ENCODE measurements at regions not wholly inside any gene's neighbourhood (a gene's known extent, or its start where the extent isn't known, plus 50 kb on each side); places are given as distances from the start of the nearest gene placed in this dataset.
"Not testable (repeated sequence)": the region's sequence is repeated elsewhere in the genome, so short reads cannot be mapped to it uniquely, and the experiment has no call there.

DNA sequence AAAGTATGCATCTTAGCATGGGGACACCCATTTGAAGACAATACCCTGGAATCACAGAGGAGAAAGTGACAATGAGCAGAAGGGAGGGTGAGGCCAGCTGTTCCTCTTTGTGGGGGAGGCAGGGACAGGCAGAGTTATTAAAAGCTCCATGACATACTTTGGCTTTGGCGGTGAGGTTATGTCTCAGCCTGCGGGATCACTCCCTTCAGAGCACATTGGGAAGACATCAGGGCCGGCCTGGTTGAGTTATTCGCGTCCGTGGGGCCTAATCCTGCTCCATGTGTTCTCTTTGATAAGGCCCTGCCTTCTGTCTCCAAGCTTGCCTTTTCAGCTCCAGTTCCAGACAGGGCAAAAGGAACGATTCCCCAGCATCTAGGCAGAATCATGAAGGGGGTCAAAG, 98.8 kb upstream of the NTF3 start:
- Histone ChIP-seq H3K9me1 (replicated peaks; ENCODE audit: control insufficient read depth, extremely low read depth, insufficient read depth, low read length) (no peaks in the 10 kb centered on the region), H3K4me1 (ENCODE audit: control insufficient read depth, extremely low read depth, insufficient read depth, low read length) (no peaks in the 10 kb centered on the region), H4K20me1 (replicated peaks; ENCODE audit: control insufficient read depth, extremely low read depth, insufficient read depth, low read length) (no peaks in the 10 kb centered on the region), H3K9ac (replicated peaks; ENCODE audit: extremely low read depth, insufficient read depth, low read length) (no peak overlapping the region), H3K36me3 (ENCODE audit: control insufficient read depth in 2 of 2, extremely low read depth in 1 of 2, insufficient read depth in 2 of 2, low read length in 2 of 2) (no peaks in the 10 kb centered on the region), H3K79me2 (ENCODE audit: control insufficient read depth, insufficient read depth, low read length) (no peaks in the 10 kb centered on the region), H2AFZ (ENCODE audit: low read depth, low read length) (no peak overlapping the region), H3K4me2 (ENCODE audit: insufficient read depth, low read length) (no peak overlapping the region), H3K27me3 (ENCODE audit: control insufficient read depth in 2 of 2, insufficient read depth in 2 of 2, low read length in 2 of 2) (no peaks in the 10 kb centered on the region), H3K4me3 (replicated peaks in 1 of 3; ENCODE audit: insufficient read depth in 1 of 3, low read depth in 1 of 3, low read length in 3 of 3) (no peak overlapping the region), H3K9me3 (replicated peaks; ENCODE audit: control insufficient read depth, insufficient read depth, low read length) (no peaks in the 10 kb centered on the region), H3K27ac (ENCODE audit: insufficient read depth, low read depth, low read length) (no peak overlapping the region)
- no TSS peak for BruUV-seq (replicated peaks)
- TF ChIP-seq, protein P1, sequence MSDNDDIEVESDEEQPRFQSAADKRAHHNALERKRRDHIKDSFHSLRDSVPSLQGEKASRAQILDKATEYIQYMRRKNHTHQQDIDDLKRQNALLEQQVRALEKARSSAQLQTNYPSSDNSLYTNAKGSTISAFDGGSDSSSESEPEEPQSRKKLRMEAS (IDR thresholded peaks at IDR 0.05; ENCODE audit: insufficient read depth, insufficient read length) = no peak
- intact Hi-C loops (cut with micrococcal nuclease) (no loop called here), dilution Hi-C loops (cut with MboI; ENCODE audit: extremely low pct_ligation_motif_present, low sequenced_read_pairs) (no loop called here)
- ChIA-PET POLR2A (no interaction called here), CTCF (no interaction called here)
- FAIRE-seq (no peak), DNase-seq (ENCODE audit: low read depth, low spot score) (no peak)

DNA sequence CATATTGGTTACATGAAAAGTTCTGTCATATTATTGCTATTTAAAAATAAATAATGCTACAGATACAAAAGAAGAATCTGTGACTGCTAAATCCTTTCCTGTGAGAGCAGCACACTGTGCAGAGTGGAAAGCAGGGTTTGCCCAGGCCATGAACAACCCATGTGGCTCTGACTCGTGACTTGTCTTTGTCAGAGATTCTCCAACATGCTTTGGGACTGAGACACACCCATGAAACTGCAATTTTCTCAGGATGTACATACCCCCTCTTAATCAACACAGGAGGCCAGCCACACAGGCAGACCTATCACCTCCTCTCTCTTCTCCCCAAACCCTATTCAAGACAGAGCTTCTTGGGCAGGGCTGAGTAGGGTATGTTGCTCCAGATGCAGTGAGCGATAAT, 96.8 kb upstream of the NTF3 start:
- BruUV-seq (replicated peaks) = no TSS peak
- dilution Hi-C loops (cut with MboI; ENCODE audit: extremely low pct_ligation_motif_present, low sequenced_read_pairs) (no loop called here), intact Hi-C loops (cut with micrococcal nuclease) (no loop called here)
- Histone ChIP-seq H2AFZ (ENCODE audit: low read depth, low read length) (no peak overlapping the region), H3K9me1 (replicated peaks; ENCODE audit: control insufficient read depth, extremely low read depth, insufficient read depth, low read length) (no peaks in the 10 kb centered on the region), H4K20me1 (replicated peaks; ENCODE audit: control insufficient read depth, extremely low read depth, insufficient read depth, low read length) (no peaks in the 10 kb centered on the region), H3K27me3 (ENCODE audit: control insufficient read depth in 2 of 2, insufficient read depth in 2 of 2, low read length in 2 of 2) (no peaks in the 10 kb centered on the region), H3K4me1 (ENCODE audit: control insufficient read depth, extremely low read depth, insufficient read depth, low read length) (no peaks in the 10 kb centered on the region), H3K9ac (replicated peaks; ENCODE audit: extremely low read depth, insufficient read depth, low read length) (no peak overlapping the region), H3K36me3 (ENCODE audit: control insufficient read depth in 2 of 2, extremely low read depth in 1 of 2, insufficient read depth in 2 of 2, low read length in 2 of 2) (no peaks in the 10 kb centered on the region), H3K9me3 (replicated peaks; ENCODE audit: control insufficient read depth, insufficient read depth, low read length) (no peaks in the 10 kb centered on the region), H3K4me3 (replicated peaks in 1 of 3; ENCODE audit: insufficient read depth in 1 of 3, low read depth in 1 of 3, low read length in 3 of 3) (no peak overlapping the region), H3K27ac (ENCODE audit: insufficient read depth, low read depth, low read length) (no peak overlapping the region), H3K79me2 (ENCODE audit: control insufficient read depth, insufficient read depth, low read length) (no peaks in the 10 kb centered on the region), H3K4me2 (ENCODE audit: insufficient read depth, low read length) (no peak overlapping the region)
- no peak for DNase-seq (ENCODE audit: low read depth, low spot score)
- ChIA-PET POLR2A (no interaction called here), CTCF (no interaction called here)
- TF ChIP-seq POLR2AphosphoS5 (IDR thresholded peaks at IDR 0.05; ENCODE audit: insufficient read depth, low read depth, low read length) (no peak), EZH2 (IDR thresholded peaks at IDR 0.05; ENCODE audit: borderline replicate concordance, low read depth, low read length, severe bottlenecking) (no peak), CTCF (IDR thresholded peaks at IDR 0.05; ENCODE audit: extremely low read depth in 1 of 2, insufficient read depth in 1 of 2, low read depth in 1 of 2, low read length in 2 of 2) (no peak), MYC (IDR thresholded peaks at IDR 0.05; ENCODE audit: low read depth, low read length) (no peak), GATA2 (IDR thresholded peaks at IDR 0.05; ENCODE audit: insufficient read depth, insufficient read length, low read depth, low read length) (no peak), POLR2A (IDR thresholded peaks at IDR 0.05; ENCODE audit: low read depth, low read length) (no peak), FOS (IDR thresholded peaks at IDR 0.05; ENCODE audit: borderline replicate concordance, insufficient read depth, low read length) (no peak), JUN (IDR thresholded peaks at IDR 0.05; ENCODE audit: borderline replicate concordance, insufficient read depth, insufficient read length, low read depth) (no peak)
- TF ChIP-seq, protein P1 (IDR thresholded peaks at IDR 0.05; ENCODE audit: insufficient read depth, insufficient read length) = no peak
- no peak for FAIRE-seq

- H3K4me1 ChIP-seq (ENCODE audit: control insufficient read depth, extremely low read depth, insufficient read depth, low read length); H3K4me2 ChIP-seq (ENCODE audit: insufficient read depth, low read length); H3K27me3 ChIP-seq (ENCODE audit: control insufficient read depth in 2 of 2, insufficient read depth in 2 of 2, low read length in 2 of 2); H3K4me3 ChIP-seq (replicated peaks in 1 of 3; ENCODE audit: insufficient read depth in 1 of 3, low read depth in 1 of 3, low read length in 3 of 3); H4K20me1 ChIP-seq (replicated peaks; ENCODE audit: control insufficient read depth, extremely low read depth, insufficient read depth, low read length); H3K9ac ChIP-seq (replicated peaks; ENCODE audit: extremely low read depth, insufficient read depth, low read length); dilution Hi-C loops (cut with MboI; ENCODE audit: extremely low pct_ligation_motif_present, low sequenced_read_pairs); intact Hi-C loops (cut with micrococcal nuclease); H3K27ac ChIP-seq (ENCODE audit: insufficient read depth, low read depth, low read length); H3K79me2 ChIP-seq (ENCODE audit: control insufficient read depth, insufficient read depth, low read length); FAIRE-seq; H3K9me1 ChIP-seq (replicated peaks; ENCODE audit: control insufficient read depth, extremely low read depth, insufficient read depth, low read length); POLR2A ChIA-PET; H2AFZ ChIP-seq (ENCODE audit: low read depth, low read length); H3K36me3 ChIP-seq (ENCODE audit: control insufficient read depth in 2 of 2, extremely low read depth in 1 of 2, insufficient read depth in 2 of 2, low read length in 2 of 2); CTCF ChIA-PET; BruUV-seq (replicated peaks); DNase-seq (ENCODE audit: low read depth, low spot score); H3K9me3 ChIP-seq (replicated peaks; ENCODE audit: control insufficient read depth, insufficient read depth, low read length): not testable (repeated sequence)
These were observed 90.8 kb upstream of the NTF3 start for GRCh38 chr12:5341086-5341485.

All from endothelial cell of umbilical vein (primary cell).